ENCODE measurements at regions not wholly inside any gene's neighbourhood (a gene's known extent, or its start where the extent isn't known, plus 50 kb on each side); places are given as distances from the start of the nearest gene placed in this dataset.

DNA sequence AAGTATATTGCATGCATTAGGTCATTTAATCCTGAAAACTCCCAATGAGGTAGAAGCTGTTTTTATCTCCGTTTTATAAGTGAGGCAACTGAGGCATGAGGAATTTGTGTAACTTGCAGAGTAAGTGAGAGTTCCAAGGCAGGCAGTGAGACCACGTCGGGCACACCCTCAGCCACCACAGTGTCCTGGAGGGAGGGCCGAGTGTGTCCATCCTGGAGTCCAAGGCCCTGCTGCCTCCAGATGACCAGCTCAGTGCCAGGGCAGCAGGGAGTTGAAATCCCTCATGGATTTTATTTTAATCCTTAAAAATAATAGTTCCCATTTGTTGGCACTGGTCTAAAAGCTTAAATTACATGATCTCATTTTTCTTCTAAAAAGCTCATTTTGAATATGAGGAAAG, 104.6 kb upstream of the SMIM23 start:
- TF ChIP-seq EZH2 (IDR thresholded peaks at IDR 0.05; ENCODE audit: insufficient read depth, poor library complexity, severe bottlenecking), result no peak
- TF ChIP-seq EZH2phosphoT487 (IDR thresholded peaks at IDR 0.05; ENCODE audit: insufficient read depth, low read depth), result no peak

Data from GM23248 (cell line).